HG02938 (cell line): ENCODE measurements at regions not wholly inside any gene's neighbourhood (a gene's known extent, or its start where the extent isn't known, plus 50 kb on each side); places are given as distances from the start of the nearest gene placed in this dataset.
"Not testable (repeated sequence)": the region's sequence is repeated elsewhere in the genome, so short reads cannot be mapped to it uniquely, and the experiment has no call there.

Experiments
- ATAC-seq: cut with Tn5 transposase; IDR thresholded peaks from one replicate; pipeline ENCODE4 v1.9.1; 2021; ENCODE audit warnings: mild to moderate bottlenecking, moderate library complexity; ENCODE audit not compliant: unreplicated experiment

DNA sequence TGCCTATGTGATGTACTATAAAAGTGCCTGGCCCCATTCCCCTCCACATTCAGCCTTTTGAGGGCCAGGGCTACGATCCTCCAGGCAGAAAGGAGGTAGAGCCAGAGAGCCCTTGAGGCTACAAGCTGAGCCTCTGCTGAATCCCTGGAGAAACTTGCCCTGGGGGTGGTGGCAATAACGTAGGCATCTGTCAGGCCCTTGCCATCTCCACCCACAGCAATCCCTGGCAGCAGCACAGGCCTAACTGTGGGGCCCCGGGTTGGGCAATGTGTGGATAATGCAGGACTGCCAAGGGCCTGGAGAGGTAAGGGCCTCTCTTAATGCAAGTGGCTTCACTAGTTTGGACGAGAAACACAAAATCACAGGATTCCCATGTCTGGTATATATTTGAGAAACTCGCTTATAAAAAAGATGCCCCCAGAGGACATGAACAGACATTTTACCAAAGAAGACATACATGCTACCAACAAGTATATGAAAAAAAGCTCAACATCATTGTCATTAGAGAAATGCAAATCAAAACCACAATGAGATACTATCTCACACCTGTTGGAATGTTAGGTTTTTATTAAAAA is 99.0 kb downstream of the QRSL1 start:
- no peak for ATAC-seq

DNA sequence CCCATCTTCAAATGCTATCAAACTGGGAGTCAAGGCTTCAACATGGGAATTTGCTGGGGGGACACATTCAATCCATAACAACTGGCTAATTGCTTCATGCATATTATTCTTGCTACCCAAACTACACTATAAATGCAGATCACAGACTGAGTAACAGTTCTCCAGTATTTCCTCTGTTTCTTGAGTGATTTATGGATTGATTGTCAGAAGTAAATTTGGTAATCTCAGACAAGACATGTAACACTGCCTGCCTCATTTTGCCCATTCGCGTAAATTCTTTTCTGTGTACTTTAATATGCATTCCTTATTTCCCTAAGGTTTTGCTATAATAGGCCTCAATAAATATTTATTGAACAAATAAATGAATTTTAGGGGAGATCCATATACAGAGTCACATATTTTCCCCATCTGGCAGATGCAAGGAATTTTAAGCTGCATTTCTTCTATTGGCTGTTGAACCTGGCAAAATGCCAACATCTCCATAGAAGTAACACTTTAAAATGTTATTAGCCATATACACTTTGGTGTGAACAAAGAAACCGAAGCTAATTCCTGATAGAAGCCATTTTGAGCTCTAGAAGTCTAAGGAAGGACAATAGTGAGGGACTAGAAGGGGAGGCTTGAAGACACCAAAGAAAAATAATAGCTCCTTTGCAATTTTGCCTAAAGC is 98.2 kb downstream of the QRSL1 start:
- ATAC-seq, result no peak

DNA sequence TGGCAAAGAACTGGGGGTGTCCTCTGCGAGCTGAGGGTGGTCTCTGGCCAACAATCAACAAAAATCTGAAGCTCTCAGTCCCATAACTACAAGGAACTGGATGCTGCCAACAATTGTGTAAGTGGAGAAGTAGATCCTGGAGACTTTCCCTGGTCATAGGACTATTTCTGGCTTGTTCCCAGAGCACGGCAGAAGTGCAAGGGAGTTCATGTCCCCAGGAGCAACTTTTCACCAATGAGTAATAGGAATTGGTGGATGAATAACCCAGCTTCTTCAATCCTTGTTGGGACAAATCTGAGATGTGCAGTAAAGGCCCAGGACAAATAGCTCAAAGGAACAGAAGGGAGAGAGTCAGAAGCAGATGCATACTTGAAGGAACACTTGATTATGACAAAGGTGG is 95.5 kb downstream of the QRSL1 start:
- ATAC-seq, result no peak

DNA sequence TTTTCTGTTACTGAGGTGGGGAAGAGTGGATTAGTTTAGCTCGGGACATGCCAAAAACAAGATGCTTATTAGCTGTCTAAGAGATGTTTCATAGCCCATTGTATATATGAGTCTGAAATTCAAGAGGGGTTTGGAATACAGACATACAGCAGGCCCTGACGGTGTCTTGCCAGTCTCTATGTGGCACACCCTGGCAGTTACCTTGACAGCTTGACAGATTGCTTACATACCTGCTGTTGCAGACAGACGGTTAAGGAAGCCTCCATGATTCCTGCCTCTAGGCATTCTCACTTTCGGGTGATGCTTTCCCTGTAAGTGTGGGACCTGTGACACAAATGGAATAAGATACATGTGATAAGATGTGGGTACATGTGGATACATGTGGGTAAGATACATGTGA is 95.0 kb downstream of the QRSL1 start:
- ATAC-seq, result no peak

DNA sequence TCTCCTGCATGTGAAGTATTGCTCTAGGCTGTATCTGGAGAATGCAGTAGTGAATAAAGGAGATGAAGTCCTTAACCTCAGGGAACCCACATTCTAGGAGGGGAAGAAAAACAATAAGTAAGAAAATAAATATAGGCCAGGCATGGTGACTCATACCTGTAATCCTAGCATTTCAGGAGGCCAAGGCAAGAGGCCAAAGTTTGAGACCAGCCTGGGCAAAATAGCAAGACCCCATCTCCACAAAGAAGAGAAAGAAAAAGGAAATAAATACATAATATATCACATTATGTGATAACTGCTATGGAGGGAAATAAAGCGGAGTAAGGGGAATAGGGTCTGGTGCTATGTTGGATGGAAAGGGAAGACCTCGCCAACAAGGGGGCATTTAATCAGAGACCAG is 94.0 kb downstream of the QRSL1 start:
- not testable (repeated sequence) for ATAC-seq

DNA sequence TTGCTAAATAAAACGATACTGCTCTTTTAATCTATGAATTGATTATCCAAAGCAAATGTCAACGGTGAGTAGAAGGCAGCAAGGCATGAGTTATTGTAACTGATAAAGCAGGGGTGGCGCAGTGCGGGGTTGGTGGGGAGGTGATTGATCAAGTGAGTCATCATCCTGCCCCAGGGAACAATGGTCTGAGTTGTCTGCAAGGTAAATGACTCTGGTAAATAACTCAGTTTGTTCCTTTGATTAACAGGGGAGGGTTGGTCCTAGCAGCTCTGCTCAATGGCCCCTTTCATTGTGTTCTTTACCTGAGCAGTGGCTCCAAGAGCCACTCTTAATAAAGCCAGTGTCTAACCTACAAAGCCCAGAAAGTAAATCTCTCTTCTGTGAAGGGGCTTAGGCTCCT is 91.8 kb downstream of the QRSL1 start:
- not testable (repeated sequence) for ATAC-seq
